HEK293 (cell line): ENCODE measurements at regions not wholly inside any gene's neighbourhood (a gene's known extent, or its start where the extent isn't known, plus 50 kb on each side); places are given as distances from the start of the nearest gene placed in this dataset.

Experiments
- CTCF ChIA-PET: fragments of 350-600 bp; formaldehyde crosslinking; extraction: SDS; loops from one replicate; lab custom pipeline; 2021; ENCODE audit warnings: antibody characterized with exemption; lab: Yijun Ruan, JAX
- POLR2A ChIA-PET: fragments of 300-600 bp; formaldehyde crosslinking; extraction: SDS; loops from one replicate; lab custom pipeline; 2020; ENCODE audit warnings: antibody characterized with exemption, inconsistent platforms; lab: Yijun Ruan, JAX
- H3K27ac ChIP-seq: fragments of 200-500 bp; sonication (Bioruptor generic); 2 replicates; pipeline ENCODE4 v1.5.1; 2014; ENCODE audit warnings: low read depth, low read length, control low read depth, inconsistent platforms; ENCODE audit errors: extremely low read depth
- H3K36me3 ChIP-seq, 2 experiments: fragments of 200-500 bp in 1 of 2; sonication (Bioruptor generic) in 1 of 2; 1 replicate in 1 of 2; 2 replicates in 1 of 2; pipeline ENCODE4 v1.5.1; 2014 to 2017; ENCODE audit warnings: inconsistent platforms in 2 of 2, low read length in 2 of 2; ENCODE audit not compliant: control insufficient read depth in 2 of 2, insufficient read depth in 1 of 2
- H3K4me1 ChIP-seq: fragments of 200-500 bp; sonication (Bioruptor generic); 2 replicates; pipeline ENCODE4 v1.5.1; 2014; ENCODE audit warnings: mild to moderate bottlenecking, low read length, inconsistent platforms; ENCODE audit not compliant: control insufficient read depth, insufficient read depth
- H3K4me3 ChIP-seq: 2 replicates; pipeline ENCODE4 v1.5.1; 2011; ENCODE audit warnings: low read depth, mild to moderate bottlenecking, control low read depth, low read length, moderate library complexity
- H3K9me3 ChIP-seq: fragments of 200-500 bp; sonication (Bioruptor generic); 2 replicates; pipeline ENCODE4 v1.5.1; 2014; ENCODE audit warnings: low read depth, low read length, inconsistent platforms; ENCODE audit not compliant: control insufficient read depth, insufficient read depth
- CTCF ChIP-seq: fragments of 450-650 bp; formaldehyde crosslinking; IDR thresholded peaks from 2 replicates; pipeline ENCODE4 v1.5.1; 2016; ENCODE audit warnings: missing biosample characterization, missing genetic modification characterization
- HIC1 ChIP-seq: fragments of 450-650 bp; formaldehyde crosslinking; IDR thresholded peaks from 2 replicates; pipeline ENCODE4 v1.5.1; 2016; ENCODE audit warnings: missing biosample characterization, missing genetic modification characterization
- MEIS1 ChIP-seq: sonication (generic); formaldehyde crosslinking; IDR thresholded peaks from 2 replicates; pipeline ENCODE4 v1.8.1; 2022; ENCODE audit warnings: missing genetic modification reagents, mild to moderate bottlenecking, borderline replicate concordance
- ZBTB10 ChIP-seq: fragments of 450-650 bp; formaldehyde crosslinking; IDR thresholded peaks from 2 replicates; pipeline ENCODE4 v1.5.1; 2016; ENCODE audit warnings: missing biosample characterization, missing genetic modification characterization
- ZBTB17 ChIP-seq: fragments of 450-650 bp; formaldehyde crosslinking; IDR thresholded peaks from 2 replicates; pipeline ENCODE4 v1.5.1; 2016; ENCODE audit warnings: missing biosample characterization, missing genetic modification characterization
- ZIC2 ChIP-seq: fragments of 450-650 bp; formaldehyde crosslinking; IDR thresholded peaks from 2 replicates; pipeline ENCODE4 v1.5.1; 2016; ENCODE audit warnings: missing biosample characterization, missing genetic modification characterization
- ZNF140 ChIP-seq: fragments of 450-650 bp; formaldehyde crosslinking; IDR thresholded peaks from 2 replicates; pipeline ENCODE4 v1.5.1; 2016; ENCODE audit warnings: missing biosample characterization, missing genetic modification characterization
- ZNF292 ChIP-seq: fragments of 450-650 bp; formaldehyde crosslinking; IDR thresholded peaks from 2 replicates; pipeline ENCODE4 v1.5.1; 2016; ENCODE audit warnings: low read depth, missing biosample characterization, missing genetic modification characterization, borderline replicate concordance
- ZNF426 ChIP-seq: fragments of 450-650 bp; formaldehyde crosslinking; IDR thresholded peaks from 2 replicates; pipeline ENCODE4 v1.5.1; 2017; ENCODE audit warnings: missing biosample characterization, missing genetic modification characterization, mild to moderate bottlenecking, inconsistent platforms, moderate library complexity
- ZNF530 ChIP-seq: fragments of 450-650 bp; formaldehyde crosslinking; IDR thresholded peaks from 2 replicates; pipeline ENCODE4 v1.5.1; 2016; ENCODE audit warnings: low read depth, missing biosample characterization, missing genetic modification characterization
- ZNF549 ChIP-seq: fragments of 450-650 bp; IDR thresholded peaks from 2 replicates; pipeline ENCODE4 v1.5.1; 2018; ENCODE audit warnings: missing biosample characterization, missing genetic modification characterization, mild to moderate bottlenecking, inconsistent platforms, moderate library complexity
- ZNF561 ChIP-seq: fragments of 450-650 bp; IDR thresholded peaks from 2 replicates; pipeline ENCODE4 v1.5.1; 2018; ENCODE audit warnings: missing biosample characterization, missing genetic modification characterization, borderline replicate concordance
- ZNF596 ChIP-seq: fragments of 450-650 bp; IDR thresholded peaks from 2 replicates; pipeline ENCODE4 v1.5.0; 2018; ENCODE audit warnings: missing biosample characterization, mild to moderate bottlenecking, missing genetic modification characterization, moderate library complexity
- ZNF626 ChIP-seq: fragments of 450-650 bp; sonication (Bioruptor Pico); formaldehyde crosslinking; IDR thresholded peaks from 2 replicates; pipeline ENCODE4 v1.5.1; 2018; ENCODE audit warnings: missing biosample characterization, missing genetic modification characterization, inconsistent platforms
- ZNF654 ChIP-seq: fragments of 450-650 bp; formaldehyde crosslinking; IDR thresholded peaks from 2 replicates; pipeline ENCODE4 v1.5.1; 2016; ENCODE audit warnings: low read depth, missing biosample characterization, missing genetic modification characterization
- ZNF692 ChIP-seq: fragments of 450-650 bp; formaldehyde crosslinking; IDR thresholded peaks from 2 replicates; pipeline ENCODE4 v1.5.1; 2016; ENCODE audit warnings: missing biosample characterization, missing genetic modification characterization
- ZNF837 ChIP-seq: fragments of 450-650 bp; formaldehyde crosslinking; IDR thresholded peaks from 2 replicates; pipeline ENCODE4 v1.5.1; 2016; ENCODE audit warnings: missing biosample characterization, missing genetic modification characterization
- TF ChIP-seq, protein P1 (sequence below): fragments of 450-650 bp; formaldehyde crosslinking; IDR thresholded peaks from 2 replicates; pipeline ENCODE4 v1.5.1; 2016; ENCODE audit warnings: missing biosample characterization, missing genetic modification characterization

DNA sequence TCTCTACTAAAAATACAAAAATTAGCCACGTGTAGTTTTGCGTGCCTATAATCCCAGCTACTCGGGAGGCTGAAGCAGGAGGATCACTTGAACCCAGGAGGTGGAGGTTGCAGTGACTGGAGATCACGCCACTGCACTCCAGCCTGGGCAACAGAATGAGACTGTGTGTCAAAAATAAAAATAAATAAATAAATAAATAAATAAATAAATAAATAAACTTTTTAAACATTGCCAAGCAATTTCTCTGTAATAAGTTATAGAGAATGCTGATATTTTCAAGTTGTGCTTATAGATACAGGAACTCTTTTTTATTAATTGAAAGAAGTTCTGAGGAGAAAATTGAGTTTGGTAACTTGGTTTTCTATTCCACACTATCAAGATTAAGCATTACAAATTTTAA, 91.9 kb upstream of the ALDH1A1 start (continued):
- TF ChIP-seq ZNF426 (tag by site-specific recombination) (peak; percentile 65), ZNF140 (tag by site-specific recombination) (peak; percentile 53; the same call in 1 of the 2 replicates)

DNA sequence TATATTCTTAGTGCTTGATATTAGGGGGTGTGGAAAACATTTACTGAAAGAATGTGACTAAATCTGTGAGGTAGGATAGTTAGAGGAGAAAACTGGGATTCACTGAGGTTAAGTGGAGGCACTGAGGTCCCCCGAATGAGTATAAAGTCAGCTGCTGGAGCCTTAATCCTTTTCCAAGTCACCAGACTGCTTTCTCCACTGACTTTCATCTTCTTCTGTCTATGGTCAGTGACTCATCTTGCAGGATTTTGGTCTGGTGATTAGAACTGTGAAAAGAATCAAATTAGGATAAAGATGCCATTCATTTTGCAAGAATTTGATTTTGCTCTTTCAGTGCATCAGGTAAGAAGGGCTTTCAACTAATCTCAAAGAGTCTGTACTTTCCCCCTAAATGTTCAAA, 89.3 kb upstream of the ALDH1A1 start:
- CTCF ChIA-PET: interaction anchor here (0.9 kb wide), 1 partner anchor 8 kb away, joined by 3 read pairs; no protein-coding TSS in a partner anchor
- POLR2A ChIA-PET: no interaction called here
- H3K9me3 ChIP-seq: no peaks in the 10 kb centered on the region
- TF ChIP-seq ZNF654: no peak
- TF ChIP-seq MEIS1 (CRISPR knock-in tag): no peak
- TF ChIP-seq, protein P1, sequence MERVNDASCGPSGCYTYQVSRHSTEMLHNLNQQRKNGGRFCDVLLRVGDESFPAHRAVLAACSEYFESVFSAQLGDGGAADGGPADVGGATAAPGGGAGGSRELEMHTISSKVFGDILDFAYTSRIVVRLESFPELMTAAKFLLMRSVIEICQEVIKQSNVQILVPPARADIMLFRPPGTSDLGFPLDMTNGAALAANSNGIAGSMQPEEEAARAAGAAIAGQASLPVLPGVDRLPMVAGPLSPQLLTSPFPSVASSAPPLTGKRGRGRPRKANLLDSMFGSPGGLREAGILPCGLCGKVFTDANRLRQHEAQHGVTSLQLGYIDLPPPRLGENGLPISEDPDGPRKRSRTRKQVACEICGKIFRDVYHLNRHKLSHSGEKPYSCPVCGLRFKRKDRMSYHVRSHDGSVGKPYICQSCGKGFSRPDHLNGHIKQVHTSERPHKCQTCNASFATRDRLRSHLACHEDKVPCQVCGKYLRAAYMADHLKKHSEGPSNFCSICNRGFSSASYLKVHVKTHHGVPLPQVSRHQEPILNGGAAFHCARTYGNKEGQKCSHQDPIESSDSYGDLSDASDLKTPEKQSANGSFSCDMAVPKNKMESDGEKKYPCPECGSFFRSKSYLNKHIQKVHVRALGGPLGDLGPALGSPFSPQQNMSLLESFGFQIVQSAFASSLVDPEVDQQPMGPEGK (tag by site-specific recombination): no peak
- TF ChIP-seq ZNF292: no peak
- TF ChIP-seq ZNF530 (tag by site-specific recombination): no peak
- no peak for TF ChIP-seq ZNF549 (tag by site-specific recombination)
- TF ChIP-seq ZNF692: no peak
- no peak for TF ChIP-seq CTCF (tag by site-specific recombination)
- TF ChIP-seq ZNF626: no peak
- H3K27ac ChIP-seq: no peak overlapping the region
- H3K4me3 ChIP-seq: no peak overlapping the region
- no peaks in the 10 kb centered on the region for H3K36me3 ChIP-seq
- 0 out of 2 replicates have a peak, but pooled peaks cover 2% of the 10 kb centered on the region for H3K4me1 ChIP-seq

DNA sequence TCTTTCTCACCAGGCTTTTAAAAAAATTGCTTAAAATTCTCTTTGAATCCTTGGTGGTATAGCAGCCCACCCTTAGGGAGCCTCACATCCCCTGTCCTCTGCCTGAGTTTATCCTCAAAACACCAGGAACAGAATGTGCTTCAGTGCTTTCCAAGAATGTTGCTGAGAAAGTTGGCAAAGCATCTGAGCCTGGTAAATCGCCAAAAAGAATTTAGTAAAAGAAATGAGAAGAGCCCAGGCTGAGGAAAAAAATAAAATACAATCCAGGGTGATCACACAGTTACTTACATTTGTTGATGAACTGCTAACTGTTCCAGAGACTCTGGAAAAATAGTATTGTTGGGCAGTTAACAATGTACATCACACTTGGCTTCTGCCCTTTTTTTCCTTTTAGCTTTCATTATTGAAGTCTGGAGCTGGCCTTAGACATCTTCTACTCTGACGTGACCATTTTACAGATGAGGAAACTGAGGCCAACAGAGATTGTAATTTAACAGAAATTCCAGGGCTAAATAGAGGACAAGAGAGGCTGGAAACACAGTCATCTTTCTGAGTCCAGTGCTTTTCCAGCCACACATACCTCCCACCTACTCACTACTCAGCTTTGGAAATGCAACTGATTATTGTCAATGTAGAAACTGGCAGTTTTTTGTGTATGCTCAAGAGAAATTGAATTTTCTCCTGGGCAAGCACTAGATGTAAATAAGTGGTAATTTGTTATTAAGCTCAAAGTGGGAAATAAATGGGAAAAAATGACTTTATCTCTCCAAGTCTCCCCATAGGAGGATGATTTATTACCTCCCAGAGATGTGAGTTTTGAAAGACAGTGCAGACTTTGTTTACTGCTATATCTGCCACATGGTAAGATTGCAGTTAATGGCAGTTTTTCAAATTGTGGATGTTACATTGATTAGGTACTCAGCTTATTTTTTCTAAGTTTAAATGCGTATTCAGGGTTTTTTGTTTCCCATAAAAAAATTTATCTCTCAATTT, 86.7 kb upstream of the ALDH1A1 start:
- no peak overlapping the region for H3K27ac ChIP-seq
- ChIA-PET CTCF (interaction anchor here (0.5 to 6.1 kb wide), 7 partner anchors 11 to 1346 kb away, joined by 3 to 39 read pairs (median 4); no protein-coding TSS in a partner anchor), POLR2A (no interaction called here)

More for the DNA sequence above, 86.7 kb upstream of the ALDH1A1 start:
- no peak overlapping the region for H3K4me3 ChIP-seq
- no peak for TF ChIP-seq ZNF837 (tag by site-specific recombination)
- no peak for TF ChIP-seq ZIC2 (tag by site-specific recombination)
- no peak for TF ChIP-seq ZNF561 (tag by site-specific recombination)
- no peak for TF ChIP-seq ZBTB10
- no peak for TF ChIP-seq ZBTB17 (tag by site-specific recombination)
- TF ChIP-seq ZNF596: no peak
- TF ChIP-seq HIC1 (tag by site-specific recombination): no peak
- TF ChIP-seq, all 188 proteins: peak for 0
- H3K9me3 ChIP-seq: no peaks in the 10 kb centered on the region
- H3K4me1 ChIP-seq: 0 out of 2 replicates have a peak, but pooled peaks cover 2% of the 10 kb centered on the region
- no peaks in the 10 kb centered on the region for H3K36me3 ChIP-seq
